ENCODE measurements at regions not wholly inside any gene's neighbourhood (a gene's known extent, or its start where the extent isn't known, plus 50 kb on each side); places are given as distances from the start of the nearest gene placed in this dataset.

- no peak overlapping the region for H3K4me3 ChIP-seq (replicated peaks; ENCODE audit: insufficient read depth, low read length)
Observed at GRCh38 chr13:85194482-85194881, 604.7 kb downstream of the SLITRK6 start.

GRCh38 chr13:85191996-85192718, 607.1 kb downstream of the SLITRK6 start:
- H3K27me3 ChIP-seq (ENCODE audit: insufficient read depth, poor library complexity, severe bottlenecking): no peaks in the 10 kb centered on the region
- H3K27ac ChIP-seq (replicated peaks): no peak overlapping the region
- no peak overlapping the region for H3K4me3 ChIP-seq (replicated peaks; ENCODE audit: insufficient read depth, low read length)
- no peak for DNase-seq (ENCODE audit: low read depth in 1 of 2, low spot score in 1 of 2)
- TF ChIP-seq CTCF (IDR thresholded peaks at IDR 0.05; ENCODE audit: insufficient read depth, low read length) (no peak), SPI1 (IDR thresholded peaks at IDR 0.05; ENCODE audit: borderline replicate concordance, low read depth) (no peak), GABPA (IDR thresholded peaks at IDR 0.05; ENCODE audit: low read depth) (no peak), POLR2AphosphoS5 (IDR thresholded peaks at IDR 0.05; ENCODE audit: low read depth) (no peak)
- TF ChIP-seq, protein P1, sequence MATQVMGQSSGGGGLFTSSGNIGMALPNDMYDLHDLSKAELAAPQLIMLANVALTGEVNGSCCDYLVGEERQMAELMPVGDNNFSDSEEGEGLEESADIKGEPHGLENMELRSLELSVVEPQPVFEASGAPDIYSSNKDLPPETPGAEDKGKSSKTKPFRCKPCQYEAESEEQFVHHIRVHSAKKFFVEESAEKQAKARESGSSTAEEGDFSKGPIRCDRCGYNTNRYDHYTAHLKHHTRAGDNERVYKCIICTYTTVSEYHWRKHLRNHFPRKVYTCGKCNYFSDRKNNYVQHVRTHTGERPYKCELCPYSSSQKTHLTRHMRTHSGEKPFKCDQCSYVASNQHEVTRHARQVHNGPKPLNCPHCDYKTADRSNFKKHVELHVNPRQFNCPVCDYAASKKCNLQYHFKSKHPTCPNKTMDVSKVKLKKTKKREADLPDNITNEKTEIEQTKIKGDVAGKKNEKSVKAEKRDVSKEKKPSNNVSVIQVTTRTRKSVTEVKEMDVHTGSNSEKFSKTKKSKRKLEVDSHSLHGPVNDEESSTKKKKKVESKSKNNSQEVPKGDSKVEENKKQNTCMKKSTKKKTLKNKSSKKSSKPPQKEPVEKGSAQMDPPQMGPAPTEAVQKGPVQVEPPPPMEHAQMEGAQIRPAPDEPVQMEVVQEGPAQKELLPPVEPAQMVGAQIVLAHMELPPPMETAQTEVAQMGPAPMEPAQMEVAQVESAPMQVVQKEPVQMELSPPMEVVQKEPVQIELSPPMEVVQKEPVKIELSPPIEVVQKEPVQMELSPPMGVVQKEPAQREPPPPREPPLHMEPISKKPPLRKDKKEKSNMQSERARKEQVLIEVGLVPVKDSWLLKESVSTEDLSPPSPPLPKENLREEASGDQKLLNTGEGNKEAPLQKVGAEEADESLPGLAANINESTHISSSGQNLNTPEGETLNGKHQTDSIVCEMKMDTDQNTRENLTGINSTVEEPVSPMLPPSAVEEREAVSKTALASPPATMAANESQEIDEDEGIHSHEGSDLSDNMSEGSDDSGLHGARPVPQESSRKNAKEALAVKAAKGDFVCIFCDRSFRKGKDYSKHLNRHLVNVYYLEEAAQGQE (IDR thresholded peaks at IDR 0.05; ENCODE audit: insufficient replicate concordance, low read depth): no peak

More at GRCh38 chr13:85194482-85194881, 604.7 kb downstream of the SLITRK6 start:
- Histone ChIP-seq H3K27me3 (ENCODE audit: insufficient read depth, poor library complexity, severe bottlenecking) (no peaks in the 10 kb centered on the region), H3K27ac (replicated peaks) (no peak overlapping the region)
- TF ChIP-seq SPI1 (IDR thresholded peaks at IDR 0.05; ENCODE audit: borderline replicate concordance, low read depth) (no peak), CTCF (IDR thresholded peaks at IDR 0.05; ENCODE audit: insufficient read depth, low read length) (no peak), POLR2AphosphoS5 (IDR thresholded peaks at IDR 0.05; ENCODE audit: low read depth) (no peak), GABPA (IDR thresholded peaks at IDR 0.05; ENCODE audit: low read depth) (no peak)
- TF ChIP-seq, protein P1 (IDR thresholded peaks at IDR 0.05; ENCODE audit: insufficient replicate concordance, low read depth): no peak
- DNase-seq (ENCODE audit: low read depth in 1 of 2, low spot score in 1 of 2): no peak

GRCh38 chr13:85186356-85187045, 612.7 kb downstream of the SLITRK6 start:
- TF ChIP-seq GABPA (IDR thresholded peaks at IDR 0.05; ENCODE audit: low read depth) (no peak), SPI1 (IDR thresholded peaks at IDR 0.05; ENCODE audit: borderline replicate concordance, low read depth) (no peak), CTCF (IDR thresholded peaks at IDR 0.05; ENCODE audit: insufficient read depth, low read length) (no peak), POLR2AphosphoS5 (IDR thresholded peaks at IDR 0.05; ENCODE audit: low read depth) (no peak)
- TF ChIP-seq, protein P1 (IDR thresholded peaks at IDR 0.05; ENCODE audit: insufficient replicate concordance, low read depth): no peak
- DNase-seq (ENCODE audit: low read depth in 1 of 2, low spot score in 1 of 2): no peak
- Histone ChIP-seq H3K27ac (replicated peaks) (no peak overlapping the region), H3K4me3 (replicated peaks; ENCODE audit: insufficient read depth, low read length) (no peak overlapping the region), H3K27me3 (ENCODE audit: insufficient read depth, poor library complexity, severe bottlenecking) (no peaks in the 10 kb centered on the region)
